Stimulated activated CD8-positive, alpha-beta memory T cell treated with anti-CD3 and anti-CD28 coated beads, Interleukin-4, amount 100 ng/mL, for 48 hours (primary cell): ENCODE measurements at regions not wholly inside any gene's neighbourhood (a gene's known extent, or its start where the extent isn't known, plus 50 kb on each side); places are given as distances from the start of the nearest gene placed in this dataset.

Source experiments
- DNase-seq: peaks from one replicate; pipeline ENCODE4 v3.0.0-alpha.2; 2020

DNA sequence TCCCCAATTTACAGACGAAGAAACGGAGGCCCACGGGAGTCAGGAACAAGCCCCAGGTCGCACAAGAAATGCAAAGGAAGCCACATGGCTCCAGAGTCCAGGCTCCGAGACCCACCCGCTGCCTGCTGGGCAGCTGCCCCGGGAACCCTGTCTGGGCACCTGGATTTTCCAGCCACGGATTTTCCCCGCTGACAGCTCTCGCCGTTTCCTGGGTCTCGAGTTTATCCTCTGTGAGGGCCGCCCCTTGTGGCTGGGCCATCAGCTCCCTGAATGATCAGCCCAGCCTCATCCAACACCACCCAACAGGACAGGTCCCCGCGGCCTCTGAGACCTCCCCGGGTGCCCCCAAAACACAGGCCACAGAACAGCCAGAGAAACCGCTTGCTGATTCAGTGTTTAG lies 189.7 kb downstream of the BRD1 start:
- no peak for DNase-seq

DNA sequence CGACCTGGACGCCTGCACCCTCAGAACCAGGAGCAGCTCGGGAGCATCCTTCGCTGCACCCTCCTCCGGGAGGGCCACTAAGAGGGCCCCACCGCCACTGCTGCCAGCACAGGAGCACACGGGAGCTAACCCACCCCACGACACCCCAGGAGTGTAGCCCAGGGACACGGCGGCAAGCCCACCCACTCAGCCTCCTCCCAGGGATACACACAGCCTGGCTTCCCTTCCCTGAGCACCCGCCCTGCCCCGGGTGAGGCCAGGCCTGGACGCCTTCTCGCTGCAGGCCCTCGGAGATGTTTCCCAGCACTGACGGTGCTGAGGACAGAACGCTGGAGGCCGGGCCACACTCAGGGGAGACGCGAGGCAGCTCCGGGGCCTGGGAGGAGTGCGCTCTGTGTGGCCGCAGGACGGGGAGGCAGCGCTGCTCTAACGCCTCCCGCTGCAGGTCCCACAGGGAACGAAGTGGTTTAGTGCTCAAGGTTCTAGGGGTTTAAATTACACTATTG lies 190.4 kb downstream of the BRD1 start:
- DNase-seq: no peak

DNA sequence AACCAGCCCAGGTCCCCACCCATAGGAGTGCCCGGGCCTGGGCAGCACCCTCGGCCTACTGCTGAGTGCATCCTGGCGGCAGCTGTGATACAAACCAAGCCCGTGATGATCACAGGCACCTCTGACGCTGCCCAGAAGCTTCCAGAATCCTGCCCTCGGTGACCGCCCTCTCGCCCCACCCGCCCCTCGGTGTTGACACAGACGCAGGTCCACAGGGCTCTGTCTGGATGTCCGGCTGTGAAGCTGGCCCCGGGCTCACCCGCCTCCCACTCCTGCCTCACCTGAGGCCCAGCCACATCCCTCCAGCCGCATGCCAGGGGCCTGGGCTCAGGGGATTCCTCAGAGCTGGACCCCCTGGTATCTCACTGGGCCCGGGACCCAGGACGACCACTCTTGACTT lies 191.0 kb downstream of the BRD1 start:
- no peak for DNase-seq

DNA sequence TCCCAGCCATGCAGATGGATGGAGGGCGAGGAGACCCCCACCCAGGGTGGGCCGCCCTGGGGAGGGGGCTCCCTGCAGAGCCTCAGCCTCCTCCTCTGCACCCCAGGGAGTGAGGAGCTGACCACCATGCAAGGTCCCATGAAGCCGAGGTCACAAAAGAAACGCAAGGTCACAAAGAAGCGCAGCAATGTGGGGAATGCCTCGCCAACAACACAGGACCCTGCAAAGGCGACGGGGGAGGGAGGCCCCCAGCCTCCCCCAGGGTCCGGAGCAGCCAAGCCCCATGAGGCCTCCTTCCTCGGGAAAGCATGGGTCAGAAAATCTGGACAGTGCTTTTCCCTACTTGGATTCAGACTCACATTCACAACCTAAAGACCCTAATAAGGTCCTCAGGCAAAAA lies 191.5 kb downstream of the BRD1 start:
- no peak for DNase-seq

DNA sequence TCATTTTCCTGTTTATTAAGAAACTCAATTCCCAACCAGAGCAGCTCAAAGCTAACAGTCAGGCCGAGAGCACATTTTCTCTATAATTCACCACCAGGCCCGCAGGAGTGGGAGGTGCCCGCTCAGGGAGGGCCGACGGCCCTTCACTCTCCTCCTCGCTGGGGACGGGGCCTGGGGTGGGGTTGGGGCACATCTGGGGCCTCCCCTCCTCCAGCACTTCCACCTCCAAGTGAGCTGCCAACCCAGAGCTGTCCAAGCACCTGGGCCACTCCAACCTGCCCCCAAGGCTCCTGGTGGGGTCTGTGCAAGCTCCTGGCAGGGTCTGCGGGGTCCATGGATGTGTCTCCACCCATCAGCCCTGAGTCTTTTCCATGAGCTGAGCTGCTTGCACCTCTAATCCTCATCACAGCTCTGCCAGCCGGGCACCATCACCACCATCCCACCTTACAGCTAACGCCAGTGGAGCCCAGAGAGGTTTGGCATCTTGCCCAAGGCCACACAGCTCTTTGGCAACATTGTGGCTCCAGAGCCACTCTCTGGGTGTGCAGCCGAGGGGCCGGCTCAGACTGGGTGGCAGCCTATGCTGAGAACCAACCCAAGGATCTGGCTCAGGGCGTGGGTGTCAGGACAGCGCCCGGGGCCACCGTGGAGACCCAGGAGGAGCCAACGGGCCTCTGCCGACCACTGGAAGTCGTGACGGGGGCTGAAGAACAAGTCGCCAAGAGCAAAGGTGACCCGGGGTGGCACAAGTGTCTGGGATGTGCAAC lies 193.5 kb downstream of the BRD1 start:
- no peak for DNase-seq

DNA sequence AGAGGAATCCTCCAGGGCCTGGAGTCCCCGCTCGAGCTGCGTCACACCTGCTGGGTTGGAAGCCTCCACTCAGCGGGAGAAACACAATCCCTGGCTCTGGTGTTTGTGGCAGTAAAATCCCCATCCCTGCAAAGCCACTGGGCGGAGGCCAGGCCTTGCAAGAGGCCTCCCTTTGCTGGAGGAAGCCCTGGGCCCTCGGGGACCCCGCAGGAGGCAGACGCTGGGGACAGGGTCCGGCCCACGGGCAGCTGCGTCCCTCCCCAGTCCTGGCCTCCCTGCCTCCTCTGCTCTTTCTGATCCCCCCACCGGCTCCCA lies 194.7 kb downstream of the BRD1 start:
- no peak for DNase-seq

DNA sequence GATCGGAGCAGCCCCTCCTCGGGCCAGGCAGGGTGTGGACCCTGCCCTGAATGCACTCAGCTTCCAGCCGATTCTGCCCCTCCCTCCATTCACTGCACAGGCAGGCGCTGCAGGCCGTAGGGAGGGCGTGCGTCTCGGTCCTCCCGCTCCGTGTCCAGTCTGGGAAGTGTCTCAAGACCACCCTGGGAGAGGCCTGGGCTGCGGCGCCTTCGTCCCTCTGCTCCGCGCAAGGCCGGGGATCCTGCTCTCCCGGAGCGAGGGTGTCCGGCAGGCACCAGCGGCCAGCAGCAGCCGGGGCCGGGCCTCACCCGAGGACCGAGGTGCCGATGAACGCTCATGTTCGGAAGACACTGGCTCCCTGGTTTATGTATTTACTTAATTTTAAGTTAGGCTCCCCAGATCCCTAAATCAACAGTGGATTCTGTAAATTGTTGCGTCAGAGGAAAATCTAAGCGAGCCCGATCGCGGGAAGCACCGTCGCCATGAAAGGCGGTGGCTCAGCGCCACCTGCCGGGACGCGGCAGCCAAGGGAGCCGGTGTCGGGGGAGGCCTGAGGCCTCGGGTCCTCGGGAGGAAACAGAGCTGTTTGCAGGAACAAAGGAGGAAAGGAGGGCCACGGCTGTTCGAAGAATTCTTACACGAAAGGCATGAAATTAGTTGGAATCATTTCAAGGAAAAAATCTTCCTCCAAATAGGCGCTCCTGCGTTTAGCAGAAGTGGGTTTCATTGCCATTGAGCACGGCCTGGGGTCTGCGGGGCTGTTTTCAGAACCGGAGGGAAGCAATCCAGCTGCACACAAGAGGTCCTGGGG lies 195.3 kb downstream of the BRD1 start:
- DNase-seq: peak; percentile 31

DNA sequence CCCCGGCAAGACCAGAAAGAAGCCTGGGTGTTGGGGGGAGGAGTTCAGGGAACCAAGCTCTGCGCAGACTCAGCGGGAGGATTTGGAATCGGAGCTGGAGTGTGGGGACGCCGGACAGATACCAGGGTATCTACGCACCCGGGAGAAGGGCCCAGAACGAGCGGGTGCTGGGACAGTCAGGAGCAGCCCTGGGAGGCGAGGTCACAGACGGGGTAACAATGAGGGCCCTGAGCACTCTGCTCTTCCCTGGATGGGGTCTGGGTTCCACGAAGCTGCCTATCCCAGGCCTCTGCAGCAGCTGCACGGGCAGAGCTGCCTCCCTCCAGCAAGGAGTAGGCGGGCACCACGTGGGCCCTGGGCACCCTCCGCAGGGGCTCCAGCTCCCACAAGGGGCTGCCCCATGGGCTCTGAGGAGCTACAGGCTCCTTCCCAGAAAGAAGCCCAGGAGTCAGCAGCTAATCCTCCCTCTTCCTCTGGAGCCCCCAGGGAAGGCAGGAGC lies 197.2 kb downstream of the BRD1 start:
- DNase-seq: no peak

DNA sequence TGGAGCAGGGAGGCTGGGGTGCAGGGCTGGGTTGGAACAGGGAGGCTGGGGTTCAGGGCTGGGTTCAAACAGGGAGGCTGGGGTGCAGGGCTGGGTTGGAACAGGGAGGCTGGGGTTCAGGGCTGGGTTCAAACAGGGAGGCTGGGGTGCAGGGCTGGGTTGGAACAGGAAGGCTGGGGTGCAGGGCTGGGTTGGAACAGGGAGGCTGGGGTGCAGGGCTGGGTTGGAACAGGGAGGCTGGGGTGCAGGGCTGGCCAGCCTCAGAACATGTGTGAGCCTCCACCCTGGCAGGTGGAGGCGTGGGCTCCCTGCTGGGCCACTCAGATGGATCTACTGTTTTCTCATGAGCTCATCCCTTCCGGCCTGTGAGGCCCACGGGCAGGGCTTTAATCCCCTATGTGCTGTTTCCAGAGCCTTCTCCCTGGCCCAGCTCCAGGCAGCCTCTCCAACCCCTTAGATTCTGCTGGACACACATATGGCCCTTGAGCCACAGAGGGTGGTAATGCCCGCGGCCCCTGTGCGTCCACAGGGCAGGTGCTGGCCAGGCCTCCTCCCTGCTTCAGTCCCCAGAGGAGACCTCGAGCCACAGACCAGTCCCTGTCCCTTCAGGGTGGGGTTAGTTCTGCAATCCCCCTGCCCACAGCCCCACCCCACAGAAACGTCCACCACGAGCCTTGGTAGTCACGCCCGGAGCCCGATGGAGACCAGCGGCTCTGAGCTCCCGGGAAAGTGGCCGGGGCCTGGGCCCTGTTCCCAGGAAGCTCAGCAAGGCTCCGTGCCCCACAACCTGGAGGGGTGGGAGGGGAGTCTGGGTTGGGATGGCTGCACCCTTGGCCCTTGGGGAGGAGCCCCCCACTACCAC lies 197.9 kb downstream of the BRD1 start:
- no peak for DNase-seq

DNA sequence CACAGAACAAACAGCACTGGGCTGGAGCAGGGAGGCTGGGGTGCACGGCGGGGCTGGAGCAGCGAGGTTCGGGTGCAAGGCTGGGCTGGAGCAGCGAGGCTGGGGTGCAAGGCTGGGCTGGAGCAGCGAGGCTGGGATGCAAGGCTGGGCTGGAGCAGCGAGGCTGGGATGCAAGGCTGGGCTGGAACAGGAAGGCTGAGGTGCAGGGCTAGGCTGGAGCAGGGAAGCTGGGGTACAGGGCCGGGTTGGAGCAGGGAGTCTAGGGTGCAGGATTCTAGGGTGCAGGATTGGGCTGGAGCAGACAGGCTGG lies 198.5 kb downstream of the BRD1 start:
- DNase-seq: no peak

DNA sequence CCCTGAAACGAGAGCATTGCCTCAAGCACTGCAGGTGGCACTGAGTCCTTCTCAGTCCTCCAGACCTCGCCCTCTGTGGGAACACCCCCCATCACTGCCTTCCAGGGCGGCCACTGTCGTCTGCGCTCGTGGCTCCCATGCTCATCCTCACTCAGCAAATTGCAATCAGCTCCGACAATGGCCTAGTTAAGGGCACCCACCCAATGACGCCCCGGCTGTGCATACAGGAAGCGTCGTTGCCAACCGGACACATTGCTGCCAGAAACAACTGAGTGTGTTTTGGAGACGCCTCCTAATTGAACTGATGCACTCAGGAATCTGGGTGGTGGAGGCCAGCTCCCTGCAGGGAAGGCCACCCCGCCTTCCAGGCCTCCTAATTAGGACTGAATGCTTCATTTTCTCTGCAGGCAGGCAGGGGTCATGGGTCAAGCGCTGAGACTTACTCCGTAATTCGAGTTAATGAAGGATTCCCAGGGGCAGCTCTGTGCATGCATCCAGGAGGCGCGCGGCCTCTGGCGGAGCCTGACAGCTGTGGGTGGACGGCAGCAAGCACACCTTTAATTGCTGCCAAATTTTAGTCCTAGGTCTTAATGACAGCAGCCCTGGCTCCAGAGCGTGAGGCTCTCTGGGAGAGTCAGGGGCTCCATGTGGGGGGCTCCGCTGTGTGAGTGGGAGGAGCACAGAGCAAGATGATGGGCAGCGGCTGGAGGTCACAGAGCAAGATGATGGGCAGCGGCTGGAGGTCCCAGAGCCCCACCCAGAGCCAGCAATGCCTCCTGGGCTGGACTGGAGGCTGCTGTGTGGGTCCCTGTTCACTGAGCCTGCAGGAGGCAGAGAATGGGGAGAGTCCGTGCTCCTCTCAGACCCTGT lies 199.0 kb downstream of the BRD1 start:
- no peak for DNase-seq

DNA sequence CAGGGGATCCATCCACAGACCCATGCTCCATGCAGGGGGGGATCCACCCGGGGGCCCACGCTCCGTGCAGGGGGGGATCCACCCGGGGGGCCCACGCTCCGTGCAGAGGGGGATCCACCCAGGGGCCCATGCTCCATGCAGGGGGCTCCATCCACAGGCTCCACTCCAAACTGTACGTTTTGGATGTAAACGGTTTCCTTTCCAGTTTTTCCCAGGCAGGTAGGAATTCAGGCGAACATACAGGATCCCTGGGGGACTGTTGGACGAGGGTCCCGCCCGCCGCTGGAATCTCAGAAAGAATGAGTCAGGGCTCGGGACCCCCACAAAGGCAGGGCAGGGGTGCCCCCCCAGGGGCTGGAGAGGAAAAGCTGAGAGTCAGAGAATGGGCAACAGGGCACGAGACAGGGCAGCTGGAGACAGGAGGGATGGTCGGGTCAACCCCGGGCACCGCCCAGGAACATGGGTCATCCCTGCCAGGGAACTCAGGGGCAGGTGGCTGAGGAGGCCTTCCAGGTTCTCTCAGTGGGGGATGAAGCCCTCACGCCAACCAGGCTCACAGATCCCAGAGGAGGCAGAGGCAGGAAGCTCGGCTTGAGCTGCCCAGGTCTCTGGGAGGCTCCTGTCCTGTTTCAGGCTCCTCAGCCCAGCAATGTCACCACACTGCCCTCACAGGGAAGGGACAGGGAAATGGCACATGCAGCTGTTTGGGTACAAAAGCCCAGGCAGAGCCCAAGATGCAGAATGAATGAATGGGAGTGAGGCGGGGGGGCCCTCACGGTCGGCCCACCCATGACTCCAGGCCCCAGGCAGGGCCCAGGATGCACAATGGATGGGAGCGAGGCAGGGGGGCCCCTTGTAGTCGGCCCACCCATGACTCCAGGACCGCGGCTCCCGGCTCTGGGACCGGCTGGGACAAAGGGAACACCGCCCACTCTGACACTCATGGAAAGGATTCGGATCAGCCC lies 200.2 kb downstream of the BRD1 start:
- no peak for DNase-seq

DNA sequence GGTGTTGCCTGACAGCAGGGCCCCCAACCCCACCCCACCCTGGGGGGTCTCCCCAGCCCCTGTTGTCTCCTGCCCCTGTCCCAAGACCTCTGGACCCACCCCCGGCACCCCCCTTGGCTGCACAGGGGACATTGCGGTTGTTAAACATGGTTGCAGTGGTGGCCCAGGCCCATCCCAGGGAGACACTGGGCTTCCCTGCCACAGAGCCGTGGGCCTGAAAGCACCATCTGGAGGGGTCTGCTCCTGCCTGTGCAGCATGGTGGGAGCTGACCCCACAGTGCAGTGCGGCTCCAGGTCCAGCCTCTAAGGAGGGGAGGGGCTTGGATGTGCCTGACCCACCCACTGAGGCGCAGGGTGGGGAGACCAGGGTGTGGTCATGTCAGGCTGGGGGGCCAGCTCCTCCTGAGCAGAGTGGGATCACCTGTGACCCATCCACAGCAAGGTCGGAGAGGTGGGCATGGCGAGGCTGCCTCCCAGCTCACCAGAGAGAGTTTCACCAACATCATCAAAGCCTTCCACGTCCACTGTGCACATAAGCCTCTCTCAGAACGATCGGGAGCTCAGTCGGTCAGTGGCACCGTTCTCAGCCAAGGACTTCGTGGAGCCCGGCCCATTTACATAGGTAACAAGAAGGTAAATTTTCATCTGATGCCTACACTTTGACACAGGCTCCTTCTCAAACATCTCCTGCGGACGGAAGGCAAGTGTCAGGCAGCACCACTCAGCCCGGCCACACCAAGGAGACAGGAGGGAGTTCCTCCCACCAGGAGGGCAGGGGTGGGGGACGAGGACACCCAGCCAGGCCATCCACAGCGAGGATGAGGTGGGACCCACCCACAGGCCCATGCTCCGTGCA lies 201.1 kb downstream of the BRD1 start:
- no peak for DNase-seq

DNA sequence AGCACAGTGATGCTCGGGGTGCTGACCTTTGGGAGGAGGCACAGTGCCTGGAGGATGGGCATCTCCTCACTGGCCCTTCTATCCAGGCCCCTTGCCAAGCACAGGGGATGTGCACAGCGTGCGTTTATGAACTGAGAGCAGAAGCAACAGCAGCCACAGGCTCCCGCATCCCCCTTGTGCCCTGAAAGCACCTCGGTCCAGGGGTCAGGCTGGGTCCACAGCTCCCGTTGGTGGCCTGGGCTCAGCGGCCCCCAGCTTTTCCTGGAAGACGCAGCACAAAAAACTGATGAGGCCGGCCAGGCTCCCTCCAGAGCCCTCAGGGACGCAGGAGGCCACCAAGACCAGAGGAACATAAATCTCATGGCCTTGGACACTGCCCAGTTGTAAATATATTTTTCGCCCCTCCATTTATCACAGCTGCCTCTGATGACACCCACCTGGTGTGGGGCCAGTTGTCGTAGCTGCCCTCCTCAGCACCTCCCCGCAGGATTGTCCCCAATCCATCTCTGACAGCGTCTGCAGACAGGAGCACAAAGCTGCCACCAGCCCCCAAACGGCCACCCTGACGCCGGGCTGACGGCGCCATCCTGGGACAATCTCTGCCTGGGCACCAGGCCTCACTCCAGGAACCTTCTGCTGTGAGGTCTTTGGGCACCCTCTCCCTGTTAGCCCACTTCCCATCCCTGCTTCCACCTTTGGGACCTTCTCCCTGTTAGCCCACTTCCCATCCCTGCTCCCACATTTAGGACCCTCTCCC lies 203.1 kb downstream of the BRD1 start:
- DNase-seq: no peak

DNA sequence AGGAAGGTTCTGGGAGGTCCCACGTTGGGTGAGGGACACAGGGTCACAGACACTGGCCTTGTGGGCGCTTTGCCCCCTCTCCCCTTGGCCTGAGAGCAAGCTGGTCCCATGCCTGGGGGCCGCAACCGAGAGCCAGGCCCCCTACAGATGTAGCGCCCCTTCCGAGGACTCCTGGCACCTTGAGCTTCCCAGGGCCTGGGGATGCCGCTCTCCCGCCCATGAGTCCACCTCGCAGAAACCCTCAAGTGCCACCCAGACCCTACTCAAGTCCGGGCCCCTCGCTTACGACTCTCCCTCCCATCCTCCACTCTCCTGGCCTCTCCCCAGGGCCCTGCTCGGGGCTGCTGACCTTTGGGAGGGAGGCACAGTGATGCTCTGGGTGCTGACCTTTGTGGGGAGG lies 204.0 kb downstream of the BRD1 start:
- DNase-seq: no peak

DNA sequence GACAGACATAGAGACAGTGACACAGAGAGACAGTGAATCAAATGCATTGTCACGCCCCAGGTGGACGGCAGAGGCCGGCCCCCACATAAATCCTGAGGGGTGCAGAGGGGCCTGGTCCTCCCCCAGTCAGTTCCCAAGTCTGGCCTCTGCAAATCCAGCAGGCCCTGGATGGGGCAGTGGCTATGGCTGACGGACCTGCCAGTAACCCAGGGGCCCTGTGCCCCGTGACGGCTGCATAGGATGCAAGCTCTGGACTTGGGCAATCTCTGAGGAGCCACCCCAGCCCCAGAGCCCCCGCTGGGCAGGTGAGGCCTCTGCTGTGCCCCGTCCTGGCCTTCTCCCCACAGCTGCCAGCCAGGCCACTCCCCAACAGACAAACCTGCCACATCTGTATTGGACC lies 204.5 kb downstream of the BRD1 start:
- no peak for DNase-seq

DNA sequence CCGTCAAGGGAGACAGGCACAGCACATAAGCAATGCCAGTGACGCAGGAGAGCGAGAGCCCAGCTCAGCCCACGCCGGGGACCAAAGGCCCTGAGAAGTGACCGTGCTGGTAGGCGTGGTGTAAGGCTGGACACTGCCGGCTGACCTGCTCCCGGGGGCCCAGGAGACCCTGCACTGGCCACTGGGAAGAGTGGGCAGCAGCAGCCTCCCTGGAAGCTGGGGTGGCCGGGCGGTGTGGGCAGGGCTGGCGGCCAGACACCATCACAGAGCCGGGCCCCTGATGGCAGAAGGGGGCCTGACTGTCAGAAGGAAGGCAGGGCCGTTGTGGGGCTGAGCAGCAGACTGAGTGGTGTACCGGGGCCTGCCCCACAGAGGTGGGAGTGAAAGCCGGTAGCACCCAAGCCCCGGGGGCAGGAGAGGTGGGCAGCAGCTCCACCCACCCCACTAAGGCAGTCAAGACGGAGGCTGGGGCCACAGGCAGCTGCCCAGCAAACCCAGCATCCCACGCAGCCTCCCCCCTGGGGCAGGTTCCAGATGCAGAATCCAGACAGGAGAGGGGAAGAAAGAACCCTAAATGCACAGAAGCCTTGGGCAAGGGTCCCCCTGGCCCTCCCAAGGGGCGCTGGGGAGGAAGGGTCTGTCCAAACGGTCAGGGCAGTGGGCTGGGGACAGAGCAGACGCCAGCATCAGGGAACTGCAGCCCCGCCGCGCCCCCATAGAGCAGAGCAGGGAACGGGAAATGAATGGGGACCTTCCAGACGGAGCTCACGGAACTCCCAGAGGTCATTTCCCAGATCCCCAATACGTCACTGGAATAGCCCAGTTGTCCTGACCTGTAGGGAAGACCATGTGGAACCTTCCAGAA lies 205.2 kb downstream of the BRD1 start:
- no peak for DNase-seq

DNA sequence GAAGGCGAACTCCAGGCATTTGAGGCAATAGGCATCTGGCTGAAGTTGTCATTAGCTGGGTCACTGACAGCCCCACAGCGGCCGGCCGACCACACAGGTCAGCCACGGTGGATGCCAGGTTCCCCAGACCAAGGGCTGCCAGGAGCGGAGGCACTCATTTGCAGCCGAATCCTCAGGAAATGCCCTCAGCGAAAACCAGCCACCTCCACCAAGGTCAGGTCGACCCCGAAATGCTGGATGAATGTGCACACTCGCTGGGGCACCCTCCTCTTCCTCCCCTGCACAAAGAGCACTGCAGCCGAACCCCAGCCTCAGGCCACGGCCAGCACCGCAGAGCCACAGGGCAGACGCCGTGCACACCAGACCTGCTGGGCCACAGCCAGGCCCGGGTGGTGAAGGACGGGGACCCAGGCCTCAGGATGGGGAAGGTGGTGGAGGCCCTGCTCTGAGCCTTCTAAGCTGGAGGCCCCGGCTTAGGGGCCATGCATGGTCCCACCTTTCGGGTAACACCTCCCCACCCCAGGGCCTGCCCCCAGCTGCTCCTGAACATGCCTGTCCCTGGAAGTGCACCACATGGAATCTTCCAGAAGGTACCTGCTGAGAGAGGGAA lies 206.0 kb downstream of the BRD1 start:
- no peak for DNase-seq
